HG02840 (cell line): ENCODE measurements at regions not wholly inside any gene's neighbourhood (a gene's known extent, or its start where the extent isn't known, plus 50 kb on each side); places are given as distances from the start of the nearest gene placed in this dataset.

Source experiments
- ATAC-seq: cut with Tn5 transposase; IDR thresholded peaks from one replicate; pipeline ENCODE4 v1.9.1; 2021; ENCODE audit warnings: mild to moderate bottlenecking, moderate library complexity, moderate number of reproducible peaks; ENCODE audit not compliant: unreplicated experiment, low FRiP score

DNA sequence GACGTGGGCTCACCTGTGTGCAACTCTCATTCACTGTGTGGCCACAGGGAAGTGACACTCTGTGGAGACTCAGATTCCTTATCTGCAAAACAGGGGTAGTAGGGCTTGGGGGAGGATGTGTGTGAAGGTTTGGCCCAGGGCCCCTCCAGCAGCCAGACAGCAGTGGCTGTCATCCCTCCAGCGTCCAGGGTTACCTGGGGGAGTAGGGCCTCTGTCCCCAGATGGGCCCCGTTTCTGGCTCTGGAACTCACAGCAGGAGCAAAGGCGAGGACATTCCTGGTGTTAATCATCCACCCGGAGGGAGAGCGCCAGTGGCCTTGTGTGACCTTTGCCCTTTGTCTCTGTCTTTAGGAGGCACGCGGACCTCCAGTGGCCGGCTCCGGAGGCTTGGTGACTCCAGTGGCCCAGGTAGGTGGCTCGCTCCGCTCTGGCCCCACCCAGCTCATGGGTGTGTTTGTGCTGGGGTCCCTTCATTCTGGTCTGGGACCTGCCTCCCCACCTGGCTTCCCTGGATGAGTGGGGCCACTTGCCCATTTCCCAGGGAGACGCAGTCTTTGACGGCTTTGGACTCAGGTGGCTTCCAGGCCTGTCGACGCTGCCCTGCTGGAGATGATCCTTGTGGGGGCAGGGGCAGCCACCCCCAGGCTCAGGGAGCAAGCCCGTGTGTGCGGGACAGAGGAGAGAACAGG lies 166.2 kb downstream of the SEC14L1 start:
- no peak for ATAC-seq

DNA sequence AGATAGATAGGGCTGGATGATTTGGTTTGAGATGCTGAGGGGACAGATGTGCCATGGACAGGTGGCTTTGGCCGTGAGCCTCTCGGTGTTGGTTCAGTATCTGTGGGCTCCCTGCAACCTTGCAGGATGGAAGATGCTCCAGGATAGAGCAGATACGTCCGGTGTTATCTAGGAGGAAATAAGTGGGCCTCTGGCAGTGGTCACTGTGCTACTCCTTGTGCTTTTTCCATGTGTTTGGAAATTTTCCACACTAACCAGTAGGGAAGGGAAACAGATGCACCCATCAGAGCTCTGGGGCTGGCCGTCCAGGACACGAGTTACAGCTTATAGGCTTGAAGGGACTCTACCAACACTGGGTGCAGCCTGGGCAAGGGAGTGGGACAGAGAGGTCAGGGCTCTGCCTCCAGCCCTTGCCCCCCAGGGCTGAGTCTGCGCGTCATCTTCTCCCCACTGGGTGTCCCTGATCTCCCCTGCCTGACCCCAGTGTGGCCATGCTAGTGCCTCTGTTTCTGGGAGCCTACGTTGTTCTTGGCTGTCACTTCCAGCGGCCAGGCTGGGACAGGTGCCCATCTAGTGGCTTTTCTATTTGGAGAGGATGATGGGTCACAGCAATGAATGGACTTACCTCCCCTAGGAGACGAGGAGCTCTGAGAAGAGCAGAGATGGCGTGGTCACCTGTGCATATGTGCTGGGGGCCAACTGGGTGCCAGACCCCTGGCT lies 166.9 kb downstream of the SEC14L1 start:
- ATAC-seq: no peak

GRCh38 chr17:77308861-77309726 lies 168.3 kb downstream of the SEC14L1 start:
- ATAC-seq: no peak

- ATAC-seq: no peak
Measured at GRCh38 chr17:77310336-77310735, 169.6 kb downstream of the SEC14L1 start.

DNA sequence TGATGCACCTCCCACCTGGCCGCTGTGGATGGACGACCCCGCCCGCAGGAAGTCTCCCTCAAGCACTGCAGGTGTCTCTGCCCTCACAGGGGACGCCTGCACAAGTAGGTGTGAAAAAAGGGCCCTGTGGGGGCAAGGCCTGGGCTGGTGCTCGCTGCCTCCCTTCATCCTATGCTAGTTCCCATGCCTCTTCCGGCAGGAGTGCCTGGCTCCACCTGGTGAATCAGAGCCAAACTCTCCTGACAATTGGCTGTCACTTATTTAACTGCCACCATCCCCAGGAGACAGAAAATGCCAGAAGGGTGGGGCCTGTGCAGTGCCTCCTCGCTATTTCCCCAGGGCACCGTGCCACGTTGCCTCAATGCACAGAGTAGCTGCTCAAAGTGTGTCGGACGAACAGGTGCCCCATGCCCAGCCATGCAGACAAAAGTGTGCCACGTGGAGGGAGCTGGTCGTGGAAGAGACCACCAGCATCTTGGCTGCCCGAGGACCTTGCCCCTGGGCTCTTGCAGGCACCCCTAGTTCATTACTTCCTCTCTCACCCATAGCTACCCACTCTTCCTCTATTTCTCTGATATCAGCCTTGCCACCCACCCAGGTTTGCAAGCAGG lies 170.7 kb downstream of the SEC14L1 start:
- no peak for ATAC-seq

DNA sequence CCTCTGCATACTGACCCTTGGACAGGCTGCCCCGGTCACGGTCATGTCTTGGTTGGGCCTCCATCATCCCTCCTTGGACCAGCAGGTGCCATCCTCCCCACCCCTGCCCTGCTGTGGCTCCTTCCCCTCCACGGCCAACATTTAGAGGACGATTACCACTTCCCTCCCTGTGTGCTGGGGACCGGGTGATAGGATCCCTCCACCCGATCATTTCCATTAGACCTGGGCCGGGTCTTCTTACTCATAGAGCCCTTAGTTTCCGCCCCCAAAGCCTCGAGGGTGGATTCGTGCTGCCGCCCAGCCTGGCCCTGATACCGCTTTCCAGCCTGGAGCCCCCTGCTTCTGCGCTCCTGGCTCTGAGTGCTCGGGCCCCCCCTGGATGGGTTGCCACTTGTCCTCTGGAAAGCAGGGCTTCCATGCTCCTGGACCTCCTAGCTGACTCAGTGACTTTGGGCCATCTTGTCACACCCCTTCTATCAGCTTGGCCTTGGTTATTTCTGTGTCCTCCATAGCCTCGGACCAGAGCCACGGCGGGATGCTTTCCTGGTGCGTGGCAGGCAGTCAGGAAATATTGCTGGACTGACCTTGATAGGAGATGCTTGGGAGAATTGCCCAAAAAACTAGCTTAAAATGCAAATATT lies 171.4 kb downstream of the SEC14L1 start:
- no peak for ATAC-seq

DNA sequence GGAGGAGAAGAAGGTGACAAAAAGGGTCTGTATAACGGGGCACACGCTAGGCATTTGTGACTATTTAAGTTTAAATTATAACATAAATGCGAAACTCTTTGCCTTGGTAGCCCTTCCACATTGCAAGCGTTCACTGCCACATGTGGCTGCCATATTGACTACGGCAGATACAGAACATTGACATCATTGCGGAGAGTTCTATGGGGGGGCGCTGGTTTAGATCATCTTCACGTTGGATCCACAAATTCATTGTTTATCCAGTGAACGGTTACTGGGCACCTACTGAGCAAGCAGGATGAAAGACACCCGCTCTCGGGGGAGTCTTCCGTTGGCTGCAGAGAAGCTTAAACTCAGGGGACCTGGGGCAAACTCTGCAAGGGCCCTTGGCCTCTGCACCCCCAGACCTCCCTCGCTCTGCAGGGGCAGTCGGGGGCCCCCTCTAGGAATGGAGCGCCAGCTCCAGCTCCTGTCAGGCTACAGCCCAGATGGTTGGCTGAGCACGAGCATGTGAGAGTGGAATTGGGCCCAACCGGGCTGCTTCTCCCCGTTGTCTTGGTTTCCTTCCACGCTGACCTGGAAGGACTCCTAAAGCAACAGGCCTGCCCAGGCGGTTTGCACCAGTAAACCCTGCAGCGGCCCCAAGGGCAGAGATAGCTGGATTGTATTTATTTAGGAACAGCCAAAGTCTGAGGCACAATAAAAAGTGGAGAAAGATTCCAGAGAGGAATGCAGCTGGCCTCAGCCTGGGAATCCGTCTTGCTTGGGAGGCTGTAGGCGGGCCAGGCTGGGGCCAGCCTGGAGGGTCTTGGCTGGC lies 172.2 kb downstream of the SEC14L1 start:
- ATAC-seq: no peak

- ATAC-seq: no peak
Measured at GRCh38 chr17:77313831-77314230, 173.1 kb downstream of the SEC14L1 start.

GRCh38 chr17:77314601-77315000 lies 173.8 kb downstream of the SEC14L1 start:
- ATAC-seq: no peak

DNA sequence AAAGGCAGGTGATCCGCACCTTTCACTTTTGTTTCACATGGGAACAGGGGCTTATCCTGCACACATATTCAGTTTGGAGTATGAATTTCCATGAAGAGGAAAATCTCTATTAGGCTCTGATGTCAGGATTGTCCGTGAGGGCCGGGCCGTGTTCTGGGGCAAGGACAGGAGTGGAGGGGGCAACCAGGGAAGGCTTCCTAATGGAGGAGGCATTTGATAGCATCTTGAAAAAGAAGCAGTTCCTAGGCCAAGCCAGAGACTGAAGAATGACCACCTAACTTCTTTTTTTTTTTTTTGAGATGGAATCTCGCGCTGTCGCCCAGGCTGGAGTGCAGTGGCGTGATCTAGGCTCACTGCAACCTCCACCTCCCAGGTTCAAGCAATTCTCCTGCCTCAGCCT lies 174.2 kb downstream of the SEC14L1 start:
- no peak for ATAC-seq

- no peak for ATAC-seq
Measured at GRCh38 chr17:77315551-77316190, 174.9 kb downstream of the SEC14L1 start.

GRCh38 chr17:77316191-77316641 lies 175.4 kb downstream of the SEC14L1 start:
- no peak for ATAC-seq

GRCh38 chr17:77316651-77317050 lies 175.9 kb downstream of the SEC14L1 start:
- no peak for ATAC-seq

DNA sequence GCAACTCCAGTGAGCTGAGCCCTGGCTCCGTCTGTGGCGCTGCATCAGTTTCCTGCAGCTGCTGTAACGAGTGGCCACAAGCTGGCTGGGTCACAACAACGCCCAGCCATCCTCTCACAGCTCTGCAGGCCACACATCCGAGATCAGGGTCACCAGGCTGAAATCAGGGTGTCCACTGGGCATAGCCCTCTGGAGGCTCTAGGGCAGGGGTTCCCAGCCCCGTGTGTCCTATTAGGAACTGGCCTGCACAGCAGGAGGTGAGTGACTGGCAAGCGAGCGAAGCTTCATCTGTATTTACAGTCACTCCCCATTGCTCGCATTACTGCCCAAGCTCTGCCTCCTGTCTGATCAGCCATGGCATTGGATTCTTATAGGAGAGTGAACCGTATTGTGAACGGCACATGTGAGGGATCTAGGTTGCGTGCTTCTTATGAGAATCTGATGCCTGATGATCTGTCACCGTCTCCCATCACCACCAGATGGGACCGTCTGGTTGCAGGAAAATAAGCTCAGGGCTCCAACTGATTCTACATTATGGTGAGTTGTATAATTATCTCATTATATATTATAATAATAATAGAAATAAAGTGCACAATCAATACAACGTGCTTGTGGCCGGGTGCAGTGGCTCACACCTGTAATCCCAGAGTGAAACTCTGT lies 176.5 kb downstream of the SEC14L1 start:
- ATAC-seq: no peak

- ATAC-seq: no peak
Measured at GRCh38 chr17:77318021-77318420, 177.3 kb downstream of the SEC14L1 start.

GRCh38 chr17:77318491-77319210 lies 177.9 kb downstream of the SEC14L1 start:
- no peak for ATAC-seq

DNA sequence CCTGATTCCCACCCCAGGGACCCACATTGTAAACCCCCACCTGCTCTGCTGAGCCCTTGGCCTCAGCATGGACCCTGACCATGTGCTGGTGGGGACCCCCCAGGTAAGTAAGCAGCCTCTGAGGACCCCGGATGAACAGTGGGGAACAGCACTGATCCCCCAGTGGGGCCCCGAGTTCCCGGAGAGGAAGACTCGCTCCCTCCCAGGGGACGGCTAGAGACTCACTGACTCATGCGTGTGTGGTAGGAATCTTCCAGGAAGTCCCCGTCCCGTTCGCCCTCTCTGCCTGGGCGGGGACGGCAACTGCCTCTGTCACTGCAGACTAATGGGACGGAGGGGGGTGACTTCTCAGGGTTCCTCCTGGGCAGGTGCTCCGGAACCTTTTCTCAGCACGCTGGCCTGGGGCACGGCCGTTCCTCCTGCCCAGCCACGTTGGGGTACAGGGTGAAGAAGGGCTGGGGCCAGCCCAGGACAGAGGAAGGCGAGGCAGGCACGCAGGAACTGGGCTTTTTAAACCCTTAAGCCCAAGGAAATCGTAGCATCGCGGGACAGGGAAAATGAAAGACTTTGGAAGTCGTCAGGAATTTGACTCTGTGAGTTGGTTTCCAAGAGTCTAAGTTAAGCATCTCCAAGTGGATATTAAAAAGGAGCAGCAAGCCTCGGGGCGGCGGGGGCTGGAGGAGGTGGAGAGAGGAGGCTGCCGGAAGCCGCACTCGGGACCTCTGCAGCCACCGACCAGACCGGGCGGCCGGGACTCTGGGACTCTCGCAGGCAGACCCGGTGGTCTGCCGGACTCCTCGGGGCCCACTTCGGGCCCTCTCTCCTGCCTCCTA lies 178.7 kb downstream of the SEC14L1 start:
- no peak for ATAC-seq
